HK-2 (cell line): ENCODE measurements at regions not wholly inside any gene's neighbourhood (a gene's known extent, or its start where the extent isn't known, plus 50 kb on each side); places are given as distances from the start of the nearest gene placed in this dataset.
A peak's percentile ranks its signal among the peaks of the same experiment; 100 is the strongest.

Experiments
- DNase-seq: peaks from one replicate; pipeline ENCODE4 v3.0.0-alpha.2; 2018; ENCODE audit not compliant: unreplicated experiment

- DNase-seq, result no peak
Observed at GRCh38 chr9:13759551-13759950, 480.1 kb upstream of the MPDZ start.

GRCh38 chr9:13758936-13759335, 479.4 kb upstream of the MPDZ start:
- DNase-seq, result no peak

GRCh38 chr9:13756943-13757342, 477.5 kb upstream of the MPDZ start:
- no peak for DNase-seq

GRCh38 chr9:13755551-13755950, 476.1 kb upstream of the MPDZ start:
- peak; percentile 2 for DNase-seq

DNA sequence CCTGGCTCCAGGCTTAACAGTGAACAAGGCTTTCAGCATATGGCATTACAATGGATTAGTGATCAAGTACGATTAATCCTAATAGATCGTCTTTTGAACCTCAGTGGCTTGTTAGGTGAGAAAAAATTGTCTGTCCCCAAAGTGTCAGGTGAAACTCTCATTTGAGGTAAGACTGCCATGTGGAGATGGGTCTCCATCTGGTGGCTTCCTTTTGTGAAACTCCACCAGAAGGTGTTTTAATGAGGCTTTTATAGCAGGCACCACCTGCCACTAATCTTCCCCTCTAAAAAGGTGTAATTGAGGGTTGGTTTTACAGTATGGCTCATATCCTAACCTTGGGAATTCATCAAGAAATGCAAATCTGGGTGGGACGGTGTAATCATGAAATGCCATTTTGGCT, 471.1 kb upstream of the MPDZ start:
- no peak for DNase-seq

GRCh38 chr9:13750061-13750460, 470.6 kb upstream of the MPDZ start:
- DNase-seq, result peak; percentile 18

GRCh38 chr9:13746876-13747275, 467.4 kb upstream of the MPDZ start:
- DNase-seq, result no peak

DNA sequence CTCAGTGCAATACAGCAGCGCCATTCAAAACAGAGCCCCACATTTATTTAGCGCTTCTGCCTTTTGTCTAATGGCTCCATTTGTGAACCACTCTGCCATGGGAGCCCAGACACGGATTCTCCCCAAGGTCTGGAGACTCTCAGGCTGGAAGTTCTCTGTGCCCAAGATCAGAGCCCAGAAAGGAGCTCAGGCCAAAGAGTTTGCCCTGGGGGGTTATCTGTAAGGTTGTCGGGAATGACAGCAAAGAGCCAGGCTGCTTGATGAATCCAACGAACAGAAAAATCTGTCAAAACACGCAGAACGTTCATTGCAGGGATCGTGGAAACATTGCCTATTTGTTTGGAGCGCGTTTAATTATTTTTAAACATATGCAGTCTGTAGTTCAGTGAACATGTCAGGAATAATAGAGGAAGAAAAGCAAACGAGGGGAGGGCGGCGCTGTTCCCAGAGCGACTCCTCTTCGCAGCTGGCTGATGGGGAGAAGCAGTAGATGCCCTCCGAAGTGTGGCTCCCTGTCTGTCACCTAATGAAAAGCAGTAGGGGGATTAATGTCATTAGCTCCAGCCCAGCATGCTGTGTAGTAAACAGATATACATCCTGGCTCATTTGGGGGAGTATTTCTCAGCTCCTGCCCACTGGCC, 464.9 kb upstream of the MPDZ start:
- DNase-seq, result no peak

DNA sequence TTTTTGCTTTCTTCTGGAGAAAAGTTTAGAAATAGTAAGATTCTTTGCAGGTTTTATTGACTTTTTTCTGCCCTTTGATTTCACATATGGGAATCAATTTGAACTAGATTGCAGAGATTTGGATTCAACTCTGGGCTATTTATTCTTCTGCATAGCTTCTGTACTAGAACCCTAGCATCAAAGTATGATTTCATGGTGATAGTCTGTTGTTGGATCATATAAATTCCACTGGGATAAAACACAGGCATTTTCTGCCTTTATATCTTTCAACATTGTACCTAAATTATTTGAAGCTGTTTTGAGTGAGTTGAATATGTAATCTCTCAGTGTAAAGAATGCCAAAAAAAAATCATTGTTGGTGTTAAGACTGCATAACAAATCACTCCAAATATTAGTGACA, 458.4 kb upstream of the MPDZ start:
- DNase-seq, result no peak

DNA sequence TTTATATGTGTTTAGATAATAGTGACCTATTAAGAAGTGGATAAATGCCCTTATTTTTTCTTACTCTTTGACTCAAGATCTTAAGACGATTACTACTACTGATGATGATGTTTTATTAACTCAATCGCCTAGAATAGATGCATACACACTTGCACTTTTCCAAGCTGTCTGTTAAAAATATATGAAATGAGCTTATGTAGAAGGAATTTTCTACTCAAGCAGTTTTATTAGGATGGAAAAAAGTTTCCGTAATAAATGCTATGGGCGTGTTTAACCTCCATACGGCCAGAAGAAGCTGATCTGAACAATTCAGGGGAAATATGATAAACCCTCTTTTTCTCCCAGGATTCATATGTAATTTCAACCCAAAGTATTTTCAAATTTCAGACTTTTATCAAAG, 455.7 kb upstream of the MPDZ start:
- no peak for DNase-seq

- no peak for DNase-seq
Observed at GRCh38 chr9:13734601-13735000, 455.1 kb upstream of the MPDZ start.

- no peak for DNase-seq
Observed at GRCh38 chr9:13732290-13732689, 452.8 kb upstream of the MPDZ start.

GRCh38 chr9:13731637-13732036, 452.1 kb upstream of the MPDZ start:
- no peak for DNase-seq

- no peak for DNase-seq
Observed at GRCh38 chr9:13729955-13730354, 450.5 kb upstream of the MPDZ start.

DNA sequence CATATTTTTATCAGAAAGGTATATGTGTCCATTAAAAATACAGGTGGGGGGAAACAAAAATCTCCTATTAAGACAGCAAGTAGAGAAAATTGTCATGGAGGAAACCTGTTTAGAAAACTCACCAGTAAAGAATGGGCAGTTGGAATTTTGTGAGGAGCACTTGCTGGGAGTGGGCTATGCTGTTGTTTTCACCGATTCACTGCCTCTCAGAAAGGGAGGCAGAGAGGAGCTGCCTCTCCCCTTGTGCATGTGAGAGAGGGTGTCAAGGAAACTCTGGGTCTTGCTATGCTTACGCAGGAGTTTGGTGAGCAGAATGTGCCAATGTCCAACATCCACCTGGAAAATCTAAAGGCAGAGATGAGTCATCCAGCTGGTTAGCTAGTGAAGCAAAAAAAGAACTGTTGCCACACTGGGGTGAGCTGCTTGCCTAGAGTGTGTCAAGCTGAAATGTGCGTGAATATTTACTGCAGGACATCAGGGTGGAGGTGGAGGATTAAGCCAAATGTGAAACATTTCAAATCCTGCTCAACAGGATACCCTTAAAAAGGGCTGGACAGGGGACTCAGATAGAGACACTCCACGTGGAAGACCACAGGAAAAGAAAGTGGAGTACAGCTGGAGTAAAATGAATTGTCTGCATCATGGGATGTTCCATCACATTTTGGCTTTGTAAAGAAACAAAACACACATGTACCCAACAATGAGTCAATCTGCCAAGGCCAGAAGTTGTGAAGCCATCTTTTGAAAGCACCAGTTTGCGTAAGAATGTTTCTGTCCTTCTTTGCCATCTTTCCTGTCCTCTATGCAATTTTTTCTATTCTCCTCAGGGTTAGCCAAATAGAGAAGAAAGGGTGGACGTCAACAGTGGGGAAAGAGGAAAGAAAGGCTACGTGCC, 449.7 kb upstream of the MPDZ start:
- DNase-seq, result no peak

DNA sequence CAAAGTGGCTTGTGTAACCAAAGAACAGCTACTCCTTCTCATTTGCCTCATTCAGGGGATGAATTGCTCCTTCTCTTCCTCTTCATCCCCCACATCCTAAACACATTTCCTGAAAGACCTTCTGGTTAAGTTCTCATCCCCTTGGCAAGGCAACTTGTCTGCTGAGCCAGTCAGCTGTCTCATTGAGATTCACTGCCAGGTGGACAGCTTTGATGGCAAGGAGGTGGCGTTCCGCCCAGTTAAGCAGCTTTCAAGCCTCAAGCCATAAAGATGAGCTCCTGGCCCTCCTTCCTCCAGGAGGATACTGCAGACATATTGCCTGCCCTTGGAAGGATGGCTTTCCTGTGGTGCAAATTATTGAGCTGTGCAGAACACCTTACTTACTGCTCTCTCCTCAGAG, 448.6 kb upstream of the MPDZ start:
- no peak for DNase-seq

- DNase-seq, result no peak
Observed at GRCh38 chr9:13726746-13727145, 447.3 kb upstream of the MPDZ start.

DNA sequence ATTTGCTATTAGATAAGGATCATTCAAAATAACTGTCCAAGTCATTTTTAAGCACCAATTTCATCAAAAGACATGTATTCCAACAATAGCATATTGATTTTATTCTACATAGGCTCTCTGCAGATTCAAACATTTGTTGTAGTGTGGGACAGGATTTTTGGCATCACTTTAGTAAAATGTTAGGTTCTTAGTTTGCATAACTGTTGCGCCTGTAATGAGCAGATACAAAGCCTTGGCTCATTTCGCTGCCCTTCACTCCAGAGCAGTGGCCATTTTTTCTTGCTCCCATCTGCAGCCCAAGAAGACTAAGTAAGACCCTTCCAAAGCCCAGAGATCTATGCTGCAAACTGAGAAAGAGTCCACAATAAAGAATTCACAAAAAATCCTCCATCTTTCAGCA, 446.0 kb upstream of the MPDZ start:
- DNase-seq, result no peak

- DNase-seq, result no peak
Observed at GRCh38 chr9:13721481-13722235, 442.2 kb upstream of the MPDZ start.

DNA sequence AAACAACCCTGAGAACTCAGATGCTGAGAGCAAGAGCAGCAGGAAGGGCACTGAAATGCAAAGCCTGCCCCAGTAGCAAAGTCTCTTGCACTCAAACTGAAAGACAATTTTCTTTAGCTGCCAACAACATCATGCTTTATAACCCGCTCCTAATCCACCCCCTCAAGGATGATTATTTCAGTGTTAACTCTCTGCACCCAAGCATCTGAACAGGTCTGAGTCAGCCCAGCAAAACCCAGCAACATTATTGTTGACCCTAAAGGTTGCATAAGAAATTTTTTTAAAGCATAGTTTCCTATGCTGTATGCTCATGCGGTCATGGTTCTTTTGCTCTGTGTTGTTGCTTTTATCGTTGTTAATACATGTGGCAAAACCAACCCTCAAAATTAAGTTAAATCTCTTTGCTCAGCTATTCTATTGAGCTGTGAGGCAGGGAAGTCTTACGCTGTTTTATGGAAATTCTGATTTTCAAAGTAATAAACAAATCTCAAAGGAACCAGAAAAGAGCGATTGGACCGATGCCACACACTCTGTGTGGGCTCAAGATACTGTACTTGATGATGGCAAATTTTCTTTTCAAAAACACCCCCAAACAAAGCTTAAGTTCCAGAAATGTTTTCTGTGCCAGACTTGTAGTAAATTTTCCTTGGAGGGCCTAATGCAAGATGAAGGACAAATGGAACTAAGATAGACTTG, 440.6 kb upstream of the MPDZ start:
- no peak for DNase-seq

GRCh38 chr9:13719446-13719845, 440.0 kb upstream of the MPDZ start:
- DNase-seq, result no peak

DNA sequence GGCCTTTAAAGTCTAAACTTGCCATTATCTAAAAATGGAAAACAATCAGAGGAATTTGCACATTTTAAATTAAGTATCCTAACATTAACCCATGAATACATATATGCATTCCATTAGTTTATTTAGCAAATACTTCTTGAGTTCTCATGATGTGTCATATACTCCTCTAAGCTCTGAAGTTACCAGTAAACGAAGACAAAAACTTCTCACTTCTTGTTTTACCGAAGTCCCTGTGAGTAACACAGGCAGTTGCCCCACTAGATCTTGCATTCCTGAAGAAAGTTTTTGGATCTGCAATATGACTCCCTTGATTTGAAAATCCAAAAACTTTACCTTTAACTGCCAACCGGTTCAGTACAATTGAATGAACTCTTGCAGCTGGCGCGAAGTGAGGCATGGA, 439.0 kb upstream of the MPDZ start:
- no peak for DNase-seq
